GM10266 (cell line): ENCODE measurements at regions not wholly inside any gene's neighbourhood (a gene's known extent, or its start where the extent isn't known, plus 50 kb on each side); places are given as distances from the start of the nearest gene placed in this dataset.
"Not testable (repeated sequence)": the region's sequence is repeated elsewhere in the genome, so short reads cannot be mapped to it uniquely, and the experiment has no call there.

Source experiments
- DNase-seq: peaks from one replicate; pipeline ENCODE4 v3.0.0; 2012; ENCODE audit errors: extremely low spot score
- CTCF ChIP-seq: IDR thresholded peaks from 2 replicates; pipeline ENCODE4 v1.5.1; 2012; ENCODE audit warnings: mild to moderate bottlenecking, low read depth; ENCODE audit not compliant: control insufficient read depth, insufficient read depth; ENCODE audit errors: missing control alignments

DNA sequence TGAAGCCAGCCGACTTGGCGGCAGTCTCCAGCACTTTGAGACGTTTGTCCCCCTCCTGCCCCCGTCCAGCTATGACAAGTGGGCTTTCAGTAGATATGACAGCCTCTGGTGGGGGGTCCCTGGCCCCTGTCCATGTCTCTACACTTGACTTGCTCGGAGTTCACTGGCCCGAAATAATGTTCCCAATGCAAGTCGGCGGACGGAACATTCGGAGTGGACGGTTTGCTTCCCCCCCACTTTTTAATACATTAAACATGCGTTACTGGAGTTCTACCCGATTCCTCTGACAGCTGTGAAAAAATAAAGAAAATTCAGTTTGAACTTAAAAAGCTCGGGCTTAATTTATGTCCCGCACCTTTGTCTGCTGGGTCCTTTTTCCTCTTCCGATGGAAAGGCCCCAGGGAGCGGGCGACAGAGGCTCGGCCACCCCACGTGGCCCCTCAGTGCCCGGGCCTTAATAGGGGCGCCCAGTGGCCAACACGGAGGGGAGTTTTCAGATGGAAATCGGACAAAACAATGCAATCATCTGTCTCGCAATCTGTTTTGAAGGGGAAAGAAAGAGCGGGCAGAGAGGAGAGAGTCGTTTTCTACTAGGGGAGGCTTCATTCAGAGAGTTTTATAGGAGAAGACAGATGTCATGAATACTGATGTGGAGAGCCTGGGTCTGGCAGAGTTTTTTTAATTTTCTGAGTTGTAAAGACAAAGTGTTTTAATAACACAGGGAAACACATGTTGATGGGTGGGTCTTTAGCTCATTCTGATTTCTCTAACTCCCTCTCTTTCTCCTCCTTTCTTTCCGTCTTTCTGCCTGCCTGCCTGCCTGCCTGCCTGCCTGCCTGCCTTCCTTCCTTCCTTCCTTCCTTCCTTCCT, 50.2 kb downstream of the SMIM38 start:
- no peak for TF ChIP-seq CTCF
- DNase-seq = no peak

DNA sequence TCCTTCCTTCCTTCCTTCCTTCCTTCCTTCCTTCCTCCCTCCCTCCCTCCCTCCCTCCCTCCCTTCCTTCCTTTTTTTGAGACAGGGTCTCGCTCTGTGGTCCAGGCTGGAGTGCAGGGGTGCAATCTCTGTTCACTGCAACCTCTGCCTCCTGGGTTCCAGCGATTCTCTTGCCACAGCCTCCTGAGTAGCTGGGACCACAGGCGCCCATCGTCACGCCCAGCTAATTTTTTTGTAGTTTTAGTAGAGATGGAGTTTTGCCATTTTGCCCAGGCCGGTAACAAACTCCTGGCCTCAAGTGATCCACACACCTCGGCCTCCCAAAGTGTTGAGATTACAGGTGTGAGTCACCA, 50.9 kb downstream of the SMIM38 start:
- DNase-seq = not testable (repeated sequence)

- no peak for TF ChIP-seq CTCF
- DNase-seq = no peak
These were observed 51.6 kb downstream of the SMIM38 start for GRCh38 chr11:69207165-69207889.

GRCh38 chr11:69208190-69209037, 52.7 kb downstream of the SMIM38 start:
- no peak for DNase-seq
- TF ChIP-seq CTCF = no peak

- no peak for DNase-seq
- TF ChIP-seq CTCF = no peak
These were observed 53.3 kb downstream of the SMIM38 start for GRCh38 chr11:69209038-69209350.

- TF ChIP-seq CTCF = no peak
- no peak for DNase-seq
These were observed 53.9 kb downstream of the SMIM38 start for GRCh38 chr11:69209421-69210309.
